Fibroblast of the aortic adventitia (primary cell): ENCODE measurements at regions not wholly inside any gene's neighbourhood (a gene's known extent, or its start where the extent isn't known, plus 50 kb on each side); places are given as distances from the start of the nearest gene placed in this dataset.
"Not testable (repeated sequence)": the region's sequence is repeated elsewhere in the genome, so short reads cannot be mapped to it uniquely, and the experiment has no call there.

Source experiments
- DNase-seq: peaks from one replicate; pipeline ENCODE4 v3.0.0-alpha.2; 2010; ENCODE audit warnings: low read depth
- H3K4me3 ChIP-seq: 2 replicates; pipeline ENCODE4 v1.5.1; 2011; ENCODE audit warnings: low read depth, mild to moderate bottlenecking, control low read depth, low read length, moderate library complexity
- TF ChIP-seq, protein P1 (sequence below): IDR thresholded peaks from 2 replicates; pipeline ENCODE4 v1.5.1; 2011; ENCODE audit warnings: mild to moderate bottlenecking, low read length, control low read depth, inconsistent platforms; ENCODE audit not compliant: insufficient read depth

DNA sequence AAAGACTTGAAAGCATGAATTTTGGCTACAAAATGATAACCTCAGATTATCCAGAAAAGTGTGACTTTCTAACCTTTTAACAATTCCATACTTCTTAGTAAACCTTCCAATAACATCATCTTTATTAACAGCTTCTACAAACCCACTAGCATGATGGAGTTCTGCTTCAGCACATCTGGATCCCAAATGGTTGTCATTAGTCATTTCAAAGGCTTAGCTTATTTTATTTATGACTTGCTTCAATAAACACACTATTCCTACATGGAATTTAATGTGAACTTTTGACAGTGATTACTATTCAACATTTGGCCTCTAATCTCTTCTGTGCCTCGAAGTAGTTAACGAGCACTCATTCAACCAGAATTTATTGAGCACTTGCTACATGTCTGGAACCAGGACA, 808.3 kb downstream of the TSN start:
- no peak for DNase-seq
- no peak overlapping the region for H3K4me3 ChIP-seq
- TF ChIP-seq, protein P1, sequence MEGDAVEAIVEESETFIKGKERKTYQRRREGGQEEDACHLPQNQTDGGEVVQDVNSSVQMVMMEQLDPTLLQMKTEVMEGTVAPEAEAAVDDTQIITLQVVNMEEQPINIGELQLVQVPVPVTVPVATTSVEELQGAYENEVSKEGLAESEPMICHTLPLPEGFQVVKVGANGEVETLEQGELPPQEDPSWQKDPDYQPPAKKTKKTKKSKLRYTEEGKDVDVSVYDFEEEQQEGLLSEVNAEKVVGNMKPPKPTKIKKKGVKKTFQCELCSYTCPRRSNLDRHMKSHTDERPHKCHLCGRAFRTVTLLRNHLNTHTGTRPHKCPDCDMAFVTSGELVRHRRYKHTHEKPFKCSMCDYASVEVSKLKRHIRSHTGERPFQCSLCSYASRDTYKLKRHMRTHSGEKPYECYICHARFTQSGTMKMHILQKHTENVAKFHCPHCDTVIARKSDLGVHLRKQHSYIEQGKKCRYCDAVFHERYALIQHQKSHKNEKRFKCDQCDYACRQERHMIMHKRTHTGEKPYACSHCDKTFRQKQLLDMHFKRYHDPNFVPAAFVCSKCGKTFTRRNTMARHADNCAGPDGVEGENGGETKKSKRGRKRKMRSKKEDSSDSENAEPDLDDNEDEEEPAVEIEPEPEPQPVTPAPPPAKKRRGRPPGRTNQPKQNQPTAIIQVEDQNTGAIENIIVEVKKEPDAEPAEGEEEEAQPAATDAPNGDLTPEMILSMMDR: no peak

DNA sequence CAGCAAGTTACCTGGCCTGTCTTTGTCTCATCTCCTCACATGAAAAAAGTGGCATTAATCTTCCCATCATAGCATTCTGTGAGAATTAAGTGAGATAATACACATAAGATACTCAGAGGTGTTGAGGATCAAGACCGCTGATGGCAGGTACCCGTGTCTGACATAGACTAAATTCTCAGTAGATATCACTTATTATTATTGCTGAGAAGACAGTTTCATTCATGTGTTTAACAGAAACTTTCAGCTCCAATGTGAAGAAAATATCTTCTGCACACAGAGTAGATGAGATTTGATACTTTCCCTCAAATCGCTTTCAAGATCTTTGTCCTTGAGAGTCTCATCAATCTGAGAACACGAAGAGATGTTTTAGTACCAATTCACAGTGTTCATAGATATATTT, 809.4 kb downstream of the TSN start:
- no peak overlapping the region for H3K4me3 ChIP-seq
- TF ChIP-seq, protein P1: no peak
- no peak for DNase-seq

DNA sequence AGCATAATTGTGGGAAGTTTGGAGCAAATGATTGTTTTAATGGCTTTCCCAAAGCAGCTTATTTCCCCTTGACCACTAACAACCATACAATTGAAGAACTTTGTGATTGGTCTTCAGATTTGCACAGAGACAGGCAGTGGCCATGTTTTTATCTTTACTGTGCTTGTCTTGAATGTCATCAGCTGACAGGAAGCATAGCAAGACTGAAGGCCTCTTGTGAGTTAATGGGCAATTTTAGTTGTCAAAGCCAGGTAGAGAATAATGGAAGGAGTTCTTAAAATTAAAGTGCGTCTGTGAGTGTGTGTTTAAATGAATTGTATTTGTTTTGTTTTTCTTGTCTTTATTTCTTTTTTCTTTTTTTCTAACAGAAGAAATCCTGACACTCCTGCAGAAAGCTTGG, 809.9 kb downstream of the TSN start:
- H3K4me3 ChIP-seq: no peak overlapping the region
- TF ChIP-seq, protein P1: no peak
- no peak for DNase-seq

DNA sequence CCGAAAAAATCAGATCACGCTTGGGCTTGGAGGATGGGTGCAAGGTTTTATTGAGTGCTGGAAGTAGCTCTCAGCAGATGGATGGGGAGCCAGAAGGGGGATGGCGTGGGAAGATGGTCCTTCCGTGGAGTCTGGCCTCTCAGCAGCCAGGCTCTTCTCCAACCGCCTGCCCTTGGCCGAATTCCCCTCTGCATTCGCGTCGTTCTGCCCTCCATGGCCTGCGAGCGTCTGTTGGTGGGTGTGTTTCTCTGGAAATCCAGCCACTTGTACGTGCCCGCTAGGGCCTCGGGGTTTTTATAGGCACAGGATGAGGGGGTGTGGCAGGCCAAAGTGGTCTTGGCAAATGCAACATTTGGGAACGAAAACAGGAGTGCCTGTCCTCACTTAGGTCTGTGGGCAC, 815.2 kb downstream of the TSN start:
- no peak for DNase-seq
- no peak overlapping the region for H3K4me3 ChIP-seq
- TF ChIP-seq, protein P1: no peak

DNA sequence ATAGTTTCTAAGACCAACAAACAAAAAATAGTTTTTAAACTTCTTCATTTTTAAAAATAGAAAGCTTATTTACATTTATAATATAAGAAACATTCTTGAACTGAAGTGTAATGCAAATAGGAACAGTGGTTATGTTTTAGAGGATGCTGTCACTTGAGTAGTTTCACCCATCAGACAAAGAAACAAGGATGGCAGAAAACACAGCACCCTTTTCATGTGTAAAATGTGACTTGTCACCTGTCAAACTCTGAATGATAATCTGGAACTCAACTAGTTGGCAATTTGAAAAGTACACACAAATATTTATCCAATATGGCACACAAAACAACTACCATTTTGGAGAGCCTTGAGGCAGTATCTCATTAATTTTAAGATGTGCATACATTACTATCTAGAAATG, 816.0 kb downstream of the TSN start:
- H3K4me3 ChIP-seq, DNase-seq: not testable (repeated sequence)

DNA sequence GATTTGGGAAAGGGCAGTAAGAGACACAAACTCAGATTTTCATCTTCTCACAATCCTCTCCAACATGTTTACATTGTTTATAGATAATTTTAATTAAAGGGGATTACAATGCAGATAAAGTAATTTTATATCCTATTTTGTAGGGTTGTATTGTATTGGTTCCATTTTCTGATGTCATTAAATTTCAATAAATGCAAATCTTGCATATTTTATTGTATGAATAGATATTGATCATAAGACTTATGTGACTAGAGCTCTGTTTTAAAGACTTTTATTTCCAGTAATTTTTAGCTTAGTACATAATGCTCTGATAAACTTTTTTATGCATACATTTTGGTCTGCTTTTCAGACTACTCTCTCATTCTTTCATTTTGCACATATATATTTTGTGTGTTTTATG, 819.6 kb downstream of the TSN start:
- no peak for DNase-seq

DNA sequence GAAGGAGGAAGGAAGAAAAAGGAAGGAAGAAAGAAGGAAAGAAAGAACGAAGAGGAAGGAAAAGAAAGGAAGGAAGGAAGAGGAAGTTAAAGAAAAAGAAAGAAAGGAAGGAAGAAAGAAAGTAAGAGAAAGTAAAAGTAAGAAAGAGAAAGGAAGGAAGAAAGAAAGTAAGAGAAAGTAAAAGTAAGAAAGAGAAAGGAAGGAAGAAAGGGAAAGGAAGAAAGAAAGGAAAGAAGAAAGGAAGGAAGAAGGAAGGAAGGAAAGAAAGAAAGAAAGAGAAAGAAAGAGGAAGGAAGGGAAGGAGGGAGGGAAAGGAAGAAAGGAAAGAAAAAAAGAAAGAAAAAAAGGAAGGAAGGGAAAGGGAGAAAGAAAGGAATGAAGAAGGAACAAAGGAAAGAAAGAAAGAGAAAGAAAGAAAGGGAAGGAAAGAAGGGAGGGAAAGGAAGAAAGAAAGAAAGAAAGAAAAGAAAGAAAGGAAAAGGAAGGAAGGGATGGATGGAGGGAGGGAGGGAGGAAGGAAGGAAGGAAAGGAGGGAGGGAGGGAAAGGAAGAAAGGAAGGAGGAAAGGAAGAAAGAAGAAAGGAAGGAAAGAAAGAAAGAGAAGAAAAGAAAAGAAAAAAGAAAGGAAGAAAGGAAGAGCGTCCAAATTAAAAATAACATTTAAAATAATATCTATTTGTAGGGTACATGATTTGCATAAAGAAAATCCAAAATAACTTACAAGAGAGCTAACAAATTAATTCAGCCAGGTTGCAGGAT, 827.9 kb downstream of the TSN start:
- no peak for DNase-seq
- H3K4me3 ChIP-seq: no peak overlapping the region
- TF ChIP-seq, protein P1: no peak

More for the DNA sequence above, 819.6 kb downstream of the TSN start:
- TF ChIP-seq, protein P1: no peak
- no peak overlapping the region for H3K4me3 ChIP-seq
